GM21737 (cell line): ENCODE measurements at regions not wholly inside any gene's neighbourhood (a gene's known extent, or its start where the extent isn't known, plus 50 kb on each side); places are given as distances from the start of the nearest gene placed in this dataset.

ENCODE experiments used
- ATAC-seq: cut with Tn5 transposase; IDR thresholded peaks from one replicate; pipeline ENCODE4 v1.9.1; 2021; ENCODE audit warnings: mild to moderate bottlenecking, moderate library complexity; ENCODE audit not compliant: unreplicated experiment

DNA sequence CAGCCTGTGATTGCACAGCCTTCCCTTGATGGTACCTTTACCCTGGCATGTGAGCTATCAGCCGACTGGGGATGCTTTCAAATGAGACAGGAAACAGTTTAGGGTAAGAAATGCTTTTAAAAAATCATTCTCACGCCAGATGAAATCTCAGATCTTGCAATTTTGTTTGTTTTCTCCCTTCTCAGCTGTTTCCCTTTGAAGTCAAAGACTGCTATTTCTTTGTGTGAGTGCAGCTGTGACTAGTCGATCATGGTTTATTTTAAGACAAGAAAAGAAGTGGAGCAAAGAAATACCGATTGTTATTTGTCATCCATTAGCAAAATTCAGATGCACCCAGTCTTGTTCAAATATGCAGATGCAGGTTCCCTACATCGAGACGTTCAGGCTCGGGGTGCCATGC is 489.7 kb downstream of the QKI start:
- ATAC-seq = no peak

DNA sequence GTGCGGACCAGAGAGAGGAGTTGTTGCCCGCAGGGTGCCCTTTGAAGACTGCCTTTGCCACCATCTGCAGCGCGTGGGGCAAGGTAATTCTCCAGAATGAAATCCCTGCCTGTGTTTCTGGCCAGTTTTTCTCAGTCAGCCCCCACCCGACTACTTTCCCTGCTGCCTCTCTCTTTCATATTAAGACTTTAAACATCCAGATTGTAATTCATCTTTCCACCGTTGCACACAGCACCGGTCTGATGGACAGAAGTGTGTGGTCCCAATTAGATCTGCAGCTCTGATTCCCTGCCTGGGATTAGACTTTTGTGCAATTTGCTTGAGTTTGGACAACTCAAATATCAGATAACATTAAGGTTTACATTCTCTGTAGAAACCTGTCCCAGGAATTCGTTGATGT is 489.0 kb downstream of the QKI start:
- ATAC-seq = no peak

DNA sequence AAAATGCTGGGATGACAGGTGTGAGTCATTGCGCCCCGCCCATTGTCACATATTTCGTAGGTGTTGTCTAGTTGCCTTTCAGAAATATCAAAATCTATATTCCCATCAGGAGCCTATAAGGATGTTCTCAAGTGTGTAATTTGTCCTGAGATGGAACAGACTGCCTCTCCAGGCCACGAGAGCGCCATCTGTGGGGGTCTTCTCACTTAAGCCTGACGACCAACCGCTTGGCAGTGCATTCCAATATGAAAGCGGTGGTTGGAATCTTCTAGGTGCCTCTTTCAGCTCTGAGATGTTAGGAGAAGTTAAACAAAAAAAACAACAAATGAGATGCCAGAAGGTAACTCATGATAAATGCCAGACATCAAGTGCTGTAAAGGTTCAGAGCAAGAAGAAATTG is 488.5 kb downstream of the QKI start:
- no peak for ATAC-seq

DNA sequence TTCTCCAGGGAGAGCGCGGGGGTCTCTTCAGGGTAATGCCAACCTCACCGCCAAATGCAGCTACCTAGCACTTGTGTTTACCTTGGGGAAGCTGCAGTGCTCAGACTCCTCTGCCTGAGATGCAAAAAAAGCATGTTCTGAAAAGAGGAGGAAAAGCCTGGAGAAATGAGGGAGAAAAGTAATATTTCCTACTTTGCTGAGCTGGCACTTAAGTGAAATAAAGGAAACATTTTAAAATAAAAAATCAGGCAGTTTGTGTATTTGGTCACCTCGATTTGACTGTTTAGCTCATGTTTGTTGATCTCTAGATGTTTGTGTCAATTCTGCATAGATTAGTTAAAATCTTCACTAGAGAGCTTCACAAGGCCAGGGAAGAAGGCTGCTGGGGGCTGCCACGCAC is 487.2 kb downstream of the QKI start:
- no peak for ATAC-seq

DNA sequence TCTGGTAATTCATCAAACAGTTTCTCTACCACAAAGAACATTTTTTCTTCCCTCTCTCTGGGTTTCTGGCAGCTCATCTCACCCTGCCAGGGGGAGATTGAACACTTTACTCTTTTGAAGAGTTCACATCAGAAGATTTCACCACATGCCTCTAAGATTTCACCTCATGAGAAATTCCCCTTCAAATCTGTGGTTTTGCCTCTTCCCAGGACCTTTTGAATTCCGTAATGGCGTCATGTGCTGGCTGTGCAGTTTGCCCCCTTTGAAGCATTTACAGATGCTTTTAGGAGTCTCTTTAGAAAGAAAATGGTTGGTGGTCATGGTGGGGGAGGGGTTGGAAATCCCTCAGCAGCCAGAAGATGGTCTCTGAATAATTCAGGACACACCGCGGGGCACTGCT is 486.1 kb downstream of the QKI start:
- ATAC-seq = no peak

DNA sequence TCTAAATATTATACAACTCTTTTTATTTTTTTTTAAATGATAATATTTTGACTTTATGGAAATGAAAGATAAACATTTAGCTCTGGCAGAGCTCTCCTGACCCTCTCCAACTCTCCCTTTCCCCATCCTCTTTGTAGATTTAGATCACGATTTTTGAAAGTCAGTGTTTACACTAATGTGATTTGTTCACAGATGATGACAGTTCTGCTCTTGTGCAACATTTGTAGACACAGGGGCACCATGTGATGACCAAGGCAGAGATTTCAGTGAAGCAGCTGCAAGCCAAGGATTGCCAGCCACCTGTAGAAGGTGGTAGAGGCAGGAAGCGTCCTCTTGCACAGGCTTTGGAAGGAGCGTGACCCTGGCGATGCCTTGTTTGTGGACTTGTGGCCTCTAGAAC is 483.2 kb downstream of the QKI start:
- no peak for ATAC-seq

DNA sequence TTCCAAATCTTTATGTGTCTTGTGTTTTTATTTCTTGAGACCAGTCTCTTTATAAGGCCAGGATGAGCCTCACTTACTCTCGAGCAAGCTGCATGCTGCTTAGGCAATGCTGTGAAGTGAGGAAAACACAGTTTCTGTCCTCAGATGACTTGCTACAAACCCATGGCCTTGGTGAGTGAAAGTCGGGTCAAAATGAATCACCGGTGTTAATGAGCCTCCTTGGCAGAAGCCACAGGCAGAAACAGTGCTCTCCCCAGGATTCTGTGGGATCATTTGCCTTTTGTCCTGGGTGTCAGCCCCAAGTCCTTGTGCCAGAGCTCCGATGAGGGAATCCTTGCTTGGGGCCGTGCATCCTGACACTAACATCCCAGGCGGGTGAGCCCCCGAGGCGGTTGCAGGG is 482.5 kb downstream of the QKI start:
- ATAC-seq = no peak

DNA sequence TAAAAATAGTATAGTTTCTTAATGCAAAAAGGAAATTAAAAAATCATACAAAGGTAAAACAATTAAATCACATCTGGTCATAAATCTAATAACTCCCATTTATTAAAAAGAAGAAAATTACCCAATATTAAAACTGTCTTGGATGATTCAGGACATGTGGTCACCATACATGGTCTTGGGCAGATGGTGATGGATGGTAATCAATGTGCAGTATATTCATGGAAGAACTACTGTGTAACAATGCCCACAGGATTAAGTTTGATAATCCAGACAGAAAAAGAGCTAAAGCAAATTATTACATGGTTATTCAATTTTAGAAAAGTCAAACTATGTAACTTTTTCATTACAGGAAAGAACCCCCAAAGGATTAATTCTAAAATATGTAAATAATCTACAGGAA is 480.6 kb downstream of the QKI start:
- no peak for ATAC-seq

DNA sequence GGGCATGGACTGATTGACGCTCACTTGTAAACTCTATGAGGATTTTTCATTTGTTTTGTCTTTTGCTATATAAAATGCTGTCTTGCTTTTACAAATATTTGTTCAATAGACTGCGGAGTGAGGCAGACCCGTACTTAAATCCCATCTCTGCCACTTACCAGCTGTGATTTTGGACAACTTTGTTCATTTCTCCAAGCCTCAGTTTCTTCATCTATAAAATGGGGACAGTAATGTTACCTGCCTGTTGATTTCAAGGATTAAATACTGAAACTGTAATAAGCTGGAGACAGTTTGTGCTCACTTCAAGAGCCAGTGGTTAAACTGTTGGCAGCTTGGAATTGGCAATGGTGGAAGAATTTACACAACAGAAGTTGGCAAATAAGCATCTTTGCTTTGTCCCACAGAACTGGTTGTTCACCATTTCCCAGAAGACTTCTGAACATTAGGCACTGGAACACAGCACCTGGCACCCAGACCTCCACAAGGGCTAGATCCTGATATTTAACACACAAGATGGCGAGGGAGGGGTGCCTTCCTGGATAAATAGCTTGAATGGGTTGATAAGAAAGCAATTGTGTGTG is 479.2 kb downstream of the QKI start:
- no peak for ATAC-seq

DNA sequence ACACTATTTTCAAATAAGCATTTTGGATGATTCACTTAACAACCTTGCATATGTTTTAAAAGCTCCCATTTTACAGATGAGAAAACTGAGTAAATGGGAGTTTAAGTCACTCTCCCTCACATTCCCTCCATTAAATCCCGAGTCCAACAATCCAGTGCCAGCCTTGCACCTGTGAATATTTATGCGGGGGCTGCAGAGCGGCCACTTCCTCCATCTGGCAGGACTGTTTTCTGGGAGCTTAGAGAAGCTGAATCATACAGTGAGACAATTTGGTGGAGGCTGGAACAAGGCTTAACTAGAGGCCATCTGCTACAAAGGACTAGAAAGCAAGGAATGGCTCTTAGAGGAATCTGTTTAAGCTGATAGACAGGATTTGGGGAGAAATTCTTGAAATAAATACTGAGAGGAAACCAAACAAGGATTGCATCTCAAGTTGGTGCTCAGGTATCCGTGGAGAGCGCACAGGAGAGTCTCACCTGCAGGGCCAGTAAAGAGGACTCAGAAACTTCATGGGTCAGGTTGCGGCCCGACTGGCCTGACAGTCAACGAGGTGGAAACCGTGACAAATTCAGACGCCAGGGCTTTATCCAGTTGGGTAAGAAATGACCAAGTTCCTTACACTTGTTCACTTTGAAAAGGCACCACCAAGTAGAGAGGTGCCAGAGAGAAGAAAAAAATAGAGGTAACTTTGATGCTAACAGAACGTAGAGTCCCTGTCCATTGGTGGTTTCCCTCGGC is 478.5 kb downstream of the QKI start:
- no peak for ATAC-seq

DNA sequence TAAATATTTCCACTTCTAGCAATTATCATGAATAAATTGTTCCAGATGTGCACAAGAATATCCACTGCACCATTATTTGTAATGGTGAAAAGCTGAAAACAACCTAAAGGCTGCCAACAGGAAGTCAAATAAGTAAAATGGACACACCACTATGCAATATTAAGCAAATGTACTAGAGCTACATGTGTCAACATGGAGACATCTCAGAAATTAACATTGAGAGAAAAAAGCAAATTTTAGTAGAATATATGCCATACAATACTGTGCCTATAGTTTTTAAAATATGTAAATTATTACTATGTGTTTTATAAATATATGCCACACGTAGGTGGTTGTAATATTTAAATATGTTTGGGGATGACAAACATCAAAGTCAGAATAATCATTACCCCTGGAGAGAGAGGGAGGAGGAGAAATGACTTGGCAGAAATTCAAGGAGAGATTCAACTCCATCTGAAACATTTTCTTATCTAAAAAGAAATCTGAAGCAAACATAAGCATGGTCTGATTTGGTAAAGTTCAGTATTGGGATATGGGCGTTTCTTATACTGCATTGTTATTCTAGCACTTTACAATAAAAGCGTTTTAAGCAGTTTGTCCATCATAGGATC is 475.5 kb downstream of the QKI start:
- ATAC-seq = no peak

DNA sequence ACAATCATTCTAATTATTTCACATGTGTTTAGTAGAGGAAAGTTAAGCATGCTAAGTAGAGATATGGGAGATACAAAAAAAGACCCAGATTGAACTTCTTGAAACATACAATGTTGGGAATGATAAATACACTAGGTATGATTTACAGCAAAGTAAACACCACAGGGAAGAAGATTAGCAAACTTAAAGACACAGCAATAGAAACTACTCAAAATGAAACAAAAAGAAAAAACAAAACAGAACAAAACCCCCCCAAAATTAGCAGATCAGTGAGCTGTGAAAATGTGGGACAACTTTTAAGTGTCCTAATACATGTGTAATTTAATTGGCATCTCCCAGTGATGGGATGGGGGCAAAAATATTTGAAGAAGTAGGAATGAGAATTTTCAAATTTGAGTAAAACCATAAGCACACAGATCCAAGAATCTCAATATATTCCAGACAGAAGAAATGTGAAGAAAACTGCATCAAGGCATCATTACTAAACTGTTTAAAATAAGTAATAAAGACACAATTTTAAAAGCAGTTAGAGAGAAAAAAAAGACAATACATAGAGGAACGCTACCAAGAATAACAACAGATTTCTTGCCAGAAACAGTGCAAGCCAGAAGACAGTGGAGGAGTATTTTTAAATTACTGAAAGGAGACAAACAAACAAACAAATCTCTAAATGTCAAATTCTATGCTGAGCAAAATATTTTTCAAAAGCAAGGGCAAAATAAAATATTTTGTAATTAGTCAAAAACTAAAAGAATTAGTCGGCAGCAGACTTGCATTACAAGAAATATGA is 473.7 kb downstream of the QKI start:
- ATAC-seq = no peak

DNA sequence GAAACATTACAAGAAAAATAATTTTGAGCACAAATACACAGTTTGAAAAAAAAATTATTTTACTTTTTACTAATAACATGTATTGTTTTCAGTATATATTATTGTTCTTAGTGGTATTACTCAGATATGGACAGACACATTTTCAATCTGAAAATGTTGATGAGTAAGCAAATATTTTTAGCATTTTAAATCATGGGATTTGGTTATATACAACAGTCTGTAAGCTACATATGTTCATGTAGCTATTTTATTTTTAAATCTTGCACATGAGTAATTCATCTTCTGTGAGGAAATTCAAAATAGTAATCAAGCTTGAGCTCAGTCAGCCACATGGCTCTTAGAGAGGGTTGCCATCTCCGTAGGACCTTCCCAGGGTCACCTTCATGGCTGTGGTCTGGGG is 471.9 kb downstream of the QKI start:
- ATAC-seq = no peak

DNA sequence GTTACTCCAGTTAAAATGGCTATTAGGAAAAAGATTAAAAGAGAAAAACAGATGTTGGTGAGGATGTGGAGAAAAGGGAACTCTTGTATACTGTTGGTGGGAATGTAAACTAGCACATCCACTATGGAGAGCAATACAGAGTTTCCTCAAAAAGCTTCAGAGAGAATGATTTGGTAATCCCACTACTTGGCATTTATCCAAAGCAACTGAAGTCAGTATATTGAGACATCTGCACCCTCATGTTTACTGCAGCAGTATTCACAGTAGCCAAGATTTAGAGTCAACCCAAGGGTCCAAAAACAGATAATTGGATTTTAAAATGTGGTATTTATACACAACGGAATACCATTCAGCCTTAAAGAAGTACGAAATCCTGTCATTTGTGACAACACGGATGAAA is 469.5 kb downstream of the QKI start:
- ATAC-seq = no peak

DNA sequence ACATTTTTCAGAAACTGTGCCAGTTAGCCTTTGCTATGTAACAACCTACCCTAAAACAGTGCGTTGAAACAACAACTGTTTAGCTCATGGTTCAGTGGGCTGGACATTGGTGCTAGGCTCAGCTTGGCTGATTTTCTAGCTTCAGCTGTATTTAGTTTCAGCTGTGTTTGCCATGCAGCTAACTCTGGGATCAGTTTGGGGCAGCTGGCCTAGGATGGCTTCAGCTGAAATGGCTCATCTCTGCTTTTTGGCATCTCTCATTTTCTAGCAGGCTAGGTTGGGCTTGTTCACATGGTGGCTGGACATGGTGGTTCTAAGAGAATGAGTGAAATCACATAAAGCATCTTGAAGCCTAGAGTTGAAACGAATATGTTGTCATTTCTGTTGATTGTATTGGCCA is 464.2 kb downstream of the QKI start:
- no peak for ATAC-seq

DNA sequence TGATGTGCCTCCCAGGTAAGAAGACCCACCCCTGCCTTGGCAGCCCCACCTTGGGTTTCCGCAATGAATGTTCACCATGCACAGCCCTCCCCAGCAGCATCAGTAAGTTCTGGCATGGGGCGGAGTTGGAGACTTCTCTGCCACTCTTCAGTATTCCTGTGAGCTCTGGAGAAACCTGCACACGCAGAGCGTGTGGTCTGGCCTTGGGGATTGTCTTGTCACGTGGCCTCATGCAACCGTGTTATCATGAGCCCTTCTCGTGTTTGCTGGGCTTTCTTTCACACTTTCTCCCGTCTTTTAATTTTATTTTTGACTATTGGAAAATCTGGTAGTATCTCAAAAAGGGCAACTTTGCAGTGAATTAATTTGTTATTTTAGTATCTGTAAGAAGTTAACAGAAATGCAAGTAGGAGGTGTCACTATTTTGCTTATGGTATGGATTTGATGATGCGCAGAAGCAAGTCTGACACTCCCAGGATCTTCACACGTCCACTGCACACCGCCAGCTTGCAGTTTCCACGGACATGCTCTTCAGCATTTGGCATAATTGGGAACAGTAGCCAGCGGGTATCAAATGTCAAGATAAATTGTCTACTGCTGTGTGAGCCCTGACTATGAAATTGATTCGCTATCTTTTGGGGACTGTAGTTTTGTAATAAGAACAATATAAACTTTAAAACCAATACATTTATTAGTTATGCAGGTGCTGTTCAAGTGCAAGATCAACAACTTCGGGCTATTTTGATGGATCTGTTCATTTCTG is 463.5 kb downstream of the QKI start:
- no peak for ATAC-seq

DNA sequence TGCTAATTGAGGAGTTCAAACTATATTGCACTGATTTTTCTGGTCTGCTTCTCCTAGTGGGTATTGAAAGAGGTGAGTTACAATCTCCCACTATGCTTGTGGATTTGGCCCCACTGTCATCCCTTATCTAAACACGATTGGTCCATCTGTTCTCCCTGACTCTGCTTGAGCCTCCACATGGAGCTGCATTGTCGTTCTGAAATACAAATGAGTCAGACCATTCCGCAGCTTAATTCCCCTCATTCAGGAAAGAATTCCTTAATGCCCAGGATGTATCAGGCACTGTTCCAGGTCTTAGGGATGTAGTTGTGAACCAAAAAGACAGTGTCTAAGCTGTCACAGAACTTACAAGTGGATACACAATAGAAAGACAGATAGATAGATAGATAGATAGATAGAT is 461.9 kb downstream of the QKI start:
- ATAC-seq = no peak

DNA sequence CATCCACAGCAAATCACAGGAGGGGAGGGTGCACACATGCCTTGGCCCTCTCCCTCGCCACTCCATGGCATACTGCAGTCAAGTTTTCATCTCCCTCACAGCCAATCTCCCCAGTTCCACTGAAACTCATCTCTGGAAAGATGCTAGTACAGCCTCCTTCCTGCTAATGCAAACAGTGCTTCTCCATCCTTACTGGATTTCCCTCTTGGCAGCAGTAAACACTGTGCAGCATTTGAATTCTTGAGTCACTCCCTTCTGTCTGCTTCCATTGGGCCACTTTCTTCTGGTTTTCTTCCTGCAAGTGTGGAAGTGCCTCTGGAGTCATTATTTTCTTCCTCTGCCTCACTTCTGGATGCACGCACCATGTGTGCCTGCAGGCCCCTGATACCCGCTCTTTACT is 460.3 kb downstream of the QKI start:
- no peak for ATAC-seq

DNA sequence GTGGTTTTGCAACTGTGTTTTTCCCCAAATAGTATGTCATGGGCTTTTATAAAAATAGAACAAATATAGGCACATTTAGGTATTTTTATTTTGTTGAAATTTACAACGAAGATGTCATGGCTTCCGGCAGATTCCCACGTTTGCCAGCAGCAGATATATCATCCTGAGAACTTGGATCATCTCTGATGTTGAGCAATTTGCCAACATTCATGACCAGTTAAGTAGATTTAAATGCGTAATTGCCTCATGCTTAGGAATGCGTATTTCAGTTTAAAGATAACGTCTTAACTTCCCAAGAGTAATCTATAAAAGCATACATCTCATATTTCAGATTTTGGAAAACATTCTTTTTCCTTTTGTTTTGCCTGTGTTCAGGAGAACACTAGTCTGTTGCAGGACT is 457.8 kb downstream of the QKI start:
- ATAC-seq = no peak

DNA sequence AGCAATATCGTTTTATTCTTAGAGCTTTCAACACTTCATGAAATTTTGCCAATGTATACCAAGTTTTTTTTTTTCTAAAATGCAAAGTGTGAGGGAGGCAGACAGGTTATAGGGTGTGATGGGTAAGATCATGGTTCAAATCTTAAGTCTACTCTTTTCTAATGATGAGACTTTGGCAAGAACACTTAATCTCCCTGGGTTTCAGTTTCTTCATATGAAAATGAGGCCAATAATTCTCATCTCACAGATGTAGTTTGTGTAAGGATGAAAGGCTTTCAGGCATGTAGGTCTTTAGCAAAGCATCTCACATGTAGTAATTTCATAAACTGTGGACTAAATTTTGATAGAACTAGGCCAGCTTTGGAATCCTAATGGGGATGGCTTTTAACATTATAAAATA is 457.1 kb downstream of the QKI start:
- ATAC-seq = no peak
